ENCODE measurements at regions not wholly inside any gene's neighbourhood (a gene's known extent, or its start where the extent isn't known, plus 50 kb on each side); places are given as distances from the start of the nearest gene placed in this dataset.

- TF ChIP-seq CTCF (IDR thresholded peaks at IDR 0.05; ENCODE audit: borderline replicate concordance, extremely low read depth, low read length, poor library complexity, severe bottlenecking), result no peak
- TF ChIP-seq EZH2 (IDR thresholded peaks at IDR 0.05; ENCODE audit: borderline replicate concordance, low read depth, low read length, severe bottlenecking), result no peak
These were observed 377.6 kb downstream of the DNAH5 start for GRCh38 chr5:13566871-13567339.
